ENCODE measurements at regions not wholly inside any gene's neighbourhood (a gene's known extent, or its start where the extent isn't known, plus 50 kb on each side); places are given as distances from the start of the nearest gene placed in this dataset.

- ATAC-seq, result no peak
- H3K9me3 ChIP-seq (ENCODE audit: control insufficient read depth, insufficient read depth, low read length), result no peaks in the 10 kb centered on the region
- H3K4me3 ChIP-seq (ENCODE audit: low read length), result no peak overlapping the region
- H3K4me1 ChIP-seq (ENCODE audit: control insufficient read depth, insufficient read depth, low read length), result no peaks in the 10 kb centered on the region
- Mint-ChIP-seq H3K4me1 (no peaks in the 10 kb centered on the region), H3K9me3 (peaks cover 0 to 7% of the 10 kb centered on the region in 2 donors), H3K27ac (no peak overlapping the region), H3K27me3 (ENCODE audit: low read depth in 2 of 2) (no peaks in the 10 kb centered on the region), H3K4me3 (no peak overlapping the region), H3K36me3 (no peaks in the 10 kb centered on the region)
- WGBS (ENCODE audit: insufficient coverage), result 92% methylated on average over 4 of the region's 4 CpGs
- intact Hi-C loops (cut with micrococcal nuclease), result no loop called here
- no peak overlapping the region for H3K27ac ChIP-seq (ENCODE audit: low read length)
- no peaks in the 10 kb centered on the region for H3K27me3 ChIP-seq (ENCODE audit: control insufficient read depth, insufficient read depth, low read length)
- no peaks in the 10 kb centered on the region for H3K36me3 ChIP-seq (ENCODE audit: control insufficient read depth, insufficient read depth, low read length)
- no peak for DNase-seq
- TF ChIP-seq CTCF (IDR thresholded peaks at IDR 0.05), result no peak
Observed at GRCh38 chr2:2448178-2448577, 117.1 kb upstream of the MYT1L start.

GRCh38 chr2:2422621-2423020 lies 91.5 kb upstream of the MYT1L start:
- Mint-ChIP-seq H3K36me3 (no peaks in the 10 kb centered on the region), H3K27me3 (ENCODE audit: low read depth in 2 of 2) (no peaks in the 10 kb centered on the region), H3K9me3 (peaks cover 2 to 4% of the 10 kb centered on the region in 2 donors), H3K27ac (no peak overlapping the region), H3K4me1 (no peaks in the 10 kb centered on the region), H3K4me3 (no peak overlapping the region)
- Histone ChIP-seq H3K36me3 (ENCODE audit: control insufficient read depth, insufficient read depth, low read length) (no peaks in the 10 kb centered on the region), H3K4me1 (ENCODE audit: control insufficient read depth, insufficient read depth, low read length) (no peaks in the 10 kb centered on the region), H3K27ac (ENCODE audit: low read length) (no peak overlapping the region), H3K9me3 (ENCODE audit: control insufficient read depth, insufficient read depth, low read length) (no peaks in the 10 kb centered on the region), H3K27me3 (ENCODE audit: control insufficient read depth, insufficient read depth, low read length) (no peaks in the 10 kb centered on the region), H3K4me3 (ENCODE audit: low read length) (no peak overlapping the region)
- 82% methylated on average over 4 of the region's 5 CpGs for WGBS (ENCODE audit: insufficient coverage)
- DNase-seq (no peak), ATAC-seq (no peak)
- intact Hi-C loops (cut with micrococcal nuclease), result no loop called here
- TF ChIP-seq CTCF (IDR thresholded peaks at IDR 0.05), result no peak

GRCh38 chr2:2413525-2413924 lies 82.5 kb upstream of the MYT1L start:
- no peak for DNase-seq
- Mint-ChIP-seq H3K27me3 (ENCODE audit: low read depth in 2 of 2) (no peaks in the 10 kb centered on the region), H3K36me3 (no peaks in the 10 kb centered on the region), H3K4me3 (no peak overlapping the region), H3K27ac (no peak overlapping the region), H3K9me3 (peaks cover 0 to 6% of the 10 kb centered on the region in 2 donors), H3K4me1 (no peaks in the 10 kb centered on the region)
- WGBS (ENCODE audit: insufficient coverage), result no CpG with 5 or more reads among the region's 2 CpGs
- intact Hi-C loops (cut with micrococcal nuclease), result no loop called here
- H3K27ac ChIP-seq (ENCODE audit: low read length), result no peak overlapping the region
- no peak overlapping the region for H3K4me3 ChIP-seq (ENCODE audit: low read length)
- H3K36me3 ChIP-seq (ENCODE audit: control insufficient read depth, insufficient read depth, low read length), result no peaks in the 10 kb centered on the region
- ATAC-seq, result no peak
- no peaks in the 10 kb centered on the region for H3K4me1 ChIP-seq (ENCODE audit: control insufficient read depth, insufficient read depth, low read length)
- no peaks in the 10 kb centered on the region for H3K27me3 ChIP-seq (ENCODE audit: control insufficient read depth, insufficient read depth, low read length)
- no peak for TF ChIP-seq CTCF (IDR thresholded peaks at IDR 0.05)
- no peaks in the 10 kb centered on the region for H3K9me3 ChIP-seq (ENCODE audit: control insufficient read depth, insufficient read depth, low read length)

GRCh38 chr2:2410987-2411386 lies 79.9 kb upstream of the MYT1L start:
- no peak overlapping the region for H3K4me3 Mint-ChIP-seq
- Histone ChIP-seq H3K4me3 (ENCODE audit: low read length) (no peak overlapping the region), H3K9me3 (ENCODE audit: control insufficient read depth, insufficient read depth, low read length) (no peaks in the 10 kb centered on the region), H3K4me1 (ENCODE audit: control insufficient read depth, insufficient read depth, low read length) (no peaks in the 10 kb centered on the region), H3K27ac (ENCODE audit: low read length) (no peak overlapping the region), H3K27me3 (ENCODE audit: control insufficient read depth, insufficient read depth, low read length) (no peaks in the 10 kb centered on the region), H3K36me3 (ENCODE audit: control insufficient read depth, insufficient read depth, low read length) (no peaks in the 10 kb centered on the region)
- H3K36me3 Mint-ChIP-seq, result no peaks in the 10 kb centered on the region
- intact Hi-C loops (cut with micrococcal nuclease), result no loop called here
- no peak for ATAC-seq
- peaks cover 0 to 9% of the 10 kb centered on the region in 2 donors for H3K9me3 Mint-ChIP-seq
- no peak for DNase-seq
- H3K4me1 Mint-ChIP-seq, result no peaks in the 10 kb centered on the region
- H3K27me3 Mint-ChIP-seq (ENCODE audit: low read depth in 2 of 2), result no peaks in the 10 kb centered on the region
- TF ChIP-seq CTCF (IDR thresholded peaks at IDR 0.05), result no peak
- no peak overlapping the region for H3K27ac Mint-ChIP-seq
- WGBS (ENCODE audit: insufficient coverage), result 91% methylated on average over 10 of the region's 10 CpGs
